HG02798 (cell line): ENCODE measurements at regions not wholly inside any gene's neighbourhood (a gene's known extent, or its start where the extent isn't known, plus 50 kb on each side); places are given as distances from the start of the nearest gene placed in this dataset.
"Not testable (repeated sequence)": the region's sequence is repeated elsewhere in the genome, so short reads cannot be mapped to it uniquely, and the experiment has no call there.

ENCODE experiments used
- ATAC-seq: cut with Tn5 transposase; IDR thresholded peaks from one replicate; pipeline ENCODE4 v1.9.1; 2021; ENCODE audit warnings: mild to moderate bottlenecking; ENCODE audit not compliant: unreplicated experiment, poor library complexity

DNA sequence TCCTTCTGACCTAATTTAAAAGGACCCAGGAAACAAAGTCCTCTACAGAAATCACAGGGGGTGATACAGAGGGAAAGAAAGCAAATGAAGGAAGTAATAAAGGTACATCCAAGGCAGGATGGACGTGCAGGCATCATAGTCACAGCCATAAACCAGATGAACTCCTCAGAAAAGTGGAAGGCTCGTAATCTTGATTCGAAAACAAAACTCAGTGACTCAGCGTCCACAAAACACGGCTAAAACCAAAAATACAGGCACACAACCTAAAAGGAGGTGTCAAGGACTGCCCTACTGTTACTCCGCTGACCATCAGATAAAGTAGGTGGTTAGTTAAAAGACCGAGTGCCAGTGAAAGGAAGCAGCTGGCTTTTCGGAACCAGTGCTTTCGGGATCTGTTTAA, 81.5 kb downstream of the TRIM69 start:
- ATAC-seq, result not testable (repeated sequence)

- ATAC-seq, result not testable (repeated sequence)
Measured at GRCh38 chr15:44819331-44819987, 83.1 kb downstream of the TRIM69 start.

DNA sequence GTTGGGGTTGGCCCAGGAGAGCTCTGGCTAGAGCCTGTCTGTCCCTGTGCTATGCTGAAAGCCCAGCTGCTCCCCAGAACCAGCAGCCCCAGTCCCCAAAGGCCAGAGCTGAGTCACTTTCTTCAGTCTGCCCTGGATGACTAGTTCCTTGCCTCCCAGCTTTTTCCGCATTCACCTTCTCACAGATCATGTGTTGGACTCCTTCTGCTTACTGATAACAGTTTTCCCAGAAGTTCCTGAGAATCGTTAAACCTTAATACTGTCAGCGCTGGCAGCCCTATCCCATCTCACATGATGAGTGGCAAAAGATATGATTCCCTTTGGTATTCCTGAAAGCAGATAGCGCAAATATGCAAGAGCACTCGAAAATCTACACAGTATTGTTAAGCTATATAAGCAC, 84.2 kb downstream of the TRIM69 start:
- not testable (repeated sequence) for ATAC-seq

DNA sequence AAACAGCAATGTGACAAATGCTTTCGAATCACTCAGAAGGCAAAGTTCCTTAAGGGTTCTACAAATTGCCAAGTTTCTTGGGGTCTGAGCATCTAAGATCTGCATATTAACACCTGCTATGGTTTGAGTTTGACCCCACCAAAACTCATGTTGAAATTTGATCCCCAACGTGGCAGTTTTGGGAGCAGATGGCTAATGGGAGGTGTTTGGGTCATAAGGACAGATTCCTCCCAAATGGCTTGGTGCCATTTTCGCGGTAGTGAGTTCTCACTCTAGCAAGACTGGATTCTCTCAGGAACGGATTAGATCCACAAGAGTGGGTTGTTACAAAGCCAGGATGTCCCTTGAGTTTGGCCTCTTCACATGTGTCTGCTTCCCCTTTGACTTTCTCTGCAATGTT, 84.6 kb downstream of the TRIM69 start:
- not testable (repeated sequence) for ATAC-seq

GRCh38 chr15:44824277-44825145, 88.2 kb downstream of the TRIM69 start:
- ATAC-seq, result not testable (repeated sequence)

DNA sequence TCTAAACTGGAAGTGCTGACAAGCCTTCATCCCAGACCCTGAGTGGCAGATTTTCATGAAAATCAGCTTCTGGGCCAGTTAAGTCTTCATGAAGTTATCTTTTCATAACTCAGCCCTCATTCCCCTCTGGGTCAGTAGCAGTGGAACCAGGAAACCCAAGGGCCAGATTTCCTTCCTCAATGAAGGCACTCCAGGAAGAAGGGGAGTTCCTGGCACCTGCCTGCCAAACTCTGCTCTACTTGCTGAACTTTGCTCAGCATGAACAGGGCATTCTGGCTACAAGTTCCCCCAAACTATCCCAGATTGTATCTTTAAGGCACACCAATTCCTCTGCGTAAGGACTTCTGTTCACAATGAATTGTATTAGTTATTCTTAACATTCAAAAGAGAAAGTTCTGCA, 90.3 kb downstream of the TRIM69 start:
- not testable (repeated sequence) for ATAC-seq

- not testable (repeated sequence) for ATAC-seq
Measured at GRCh38 chr15:44828229-44828914, 92.0 kb downstream of the TRIM69 start.

DNA sequence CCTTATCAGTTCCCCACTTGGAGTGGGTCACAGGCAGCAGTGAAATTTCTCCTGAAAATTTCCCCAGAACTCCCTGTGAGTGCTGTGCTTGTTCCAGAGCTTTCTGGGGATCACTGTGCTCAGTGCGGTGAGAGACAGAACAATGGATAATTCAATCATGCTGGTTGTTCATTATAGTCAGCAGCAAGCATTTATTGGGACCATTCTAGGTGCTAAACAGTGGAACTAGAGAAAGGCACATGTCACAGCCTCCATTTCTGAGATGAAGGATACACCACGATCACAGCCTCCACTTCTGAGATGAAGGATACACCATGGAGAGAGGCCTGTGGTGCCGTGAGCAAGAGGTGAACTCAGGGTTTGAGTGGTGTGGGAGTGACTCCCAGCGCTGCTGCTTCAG, 92.8 kb downstream of the TRIM69 start:
- ATAC-seq, result not testable (repeated sequence)

- not testable (repeated sequence) for ATAC-seq
Measured at GRCh38 chr15:44830692-44831408, 94.5 kb downstream of the TRIM69 start.

GRCh38 chr15:44831409-44831741, 95.0 kb downstream of the TRIM69 start:
- ATAC-seq, result not testable (repeated sequence)

DNA sequence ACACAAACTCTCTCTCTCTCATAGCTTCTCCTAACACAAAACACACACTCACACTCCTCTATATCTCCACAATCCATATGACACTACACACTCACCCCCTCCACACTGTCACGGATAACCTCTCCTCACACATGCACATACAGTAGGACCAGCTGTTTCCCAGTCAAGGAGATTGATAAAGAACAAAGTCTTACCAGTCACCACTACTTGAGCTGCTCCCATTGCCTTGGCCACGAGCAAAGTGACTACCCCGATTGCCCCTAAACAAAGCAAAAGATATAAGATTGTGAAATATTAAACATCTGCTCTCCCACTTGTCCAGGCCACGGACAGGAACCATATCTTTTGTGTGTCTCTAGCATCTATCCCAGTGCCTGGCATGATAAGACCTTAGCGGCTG, 95.8 kb downstream of the TRIM69 start:
- ATAC-seq, result not testable (repeated sequence)

- not testable (repeated sequence) for ATAC-seq
Measured at GRCh38 chr15:44833081-44833480, 96.8 kb downstream of the TRIM69 start.

GRCh38 chr15:44833761-44834160, 97.4 kb downstream of the TRIM69 start:
- ATAC-seq, result not testable (repeated sequence)

DNA sequence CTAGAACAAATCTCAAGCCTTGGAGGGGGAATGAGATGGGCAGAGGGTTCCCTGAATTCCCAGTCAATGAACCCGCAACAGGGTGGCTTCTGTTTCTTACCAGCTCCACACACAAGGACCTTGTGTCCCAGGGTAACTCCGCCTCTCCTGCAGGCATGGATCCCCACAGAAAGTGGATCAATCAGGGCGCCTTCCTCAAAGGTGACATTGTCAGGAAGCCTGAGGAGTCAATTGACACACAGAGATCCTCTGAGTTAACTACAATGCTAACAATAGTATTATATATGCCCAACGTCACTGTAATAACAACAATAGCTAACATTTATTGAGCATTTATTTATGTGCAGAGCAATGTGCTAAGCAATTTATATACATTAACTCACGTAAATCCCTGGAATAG, 98.8 kb downstream of the TRIM69 start:
- ATAC-seq, result not testable (repeated sequence)

- ATAC-seq, result no peak
Measured at GRCh38 chr15:44836094-44836493, 99.8 kb downstream of the TRIM69 start.

DNA sequence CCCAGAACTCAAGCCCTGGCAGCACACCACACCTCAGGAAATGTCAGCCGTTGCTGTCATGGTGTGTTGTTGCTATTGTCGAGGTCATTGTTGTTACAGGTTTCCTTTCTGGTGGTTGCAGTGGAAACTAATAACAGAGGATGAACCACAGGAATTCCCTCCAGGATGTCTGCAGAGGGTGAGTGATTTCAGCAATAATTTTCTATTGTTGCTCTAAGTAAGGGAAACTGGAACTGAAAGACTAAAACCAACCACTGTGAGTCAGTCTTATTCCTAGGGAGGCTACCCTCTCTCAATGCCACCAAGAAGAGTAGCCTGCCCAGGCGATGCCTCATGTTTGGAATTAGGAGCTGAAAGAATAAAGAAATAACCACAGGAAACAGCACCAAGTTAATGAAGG, 102.6 kb downstream of the TRIM69 start:
- ATAC-seq, result peak; percentile 46

DNA sequence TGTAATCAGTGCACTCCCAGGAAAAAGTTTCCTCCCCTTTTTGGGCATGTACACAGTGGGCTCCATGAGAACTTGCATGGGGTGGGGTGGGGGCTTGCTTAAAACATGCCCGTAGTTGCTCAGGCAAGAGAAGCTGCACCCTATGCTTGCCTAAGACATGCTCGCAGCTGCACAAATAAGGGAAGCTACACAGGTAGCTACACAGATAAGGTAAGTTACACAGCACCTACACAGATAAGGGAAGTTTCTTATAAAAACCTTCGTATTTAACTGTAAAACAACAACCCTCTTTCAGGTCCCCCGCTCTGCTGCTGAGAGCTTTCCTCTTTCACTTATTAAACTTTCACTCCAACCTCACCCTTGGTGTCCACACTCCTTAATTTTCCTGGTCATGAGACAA, 105.4 kb downstream of the TRIM69 start:
- ATAC-seq, result not testable (repeated sequence)

- not testable (repeated sequence) for ATAC-seq
Measured at GRCh38 chr15:44842883-44843282, 106.6 kb downstream of the TRIM69 start.

GRCh38 chr15:44844936-44845335, 108.6 kb downstream of the TRIM69 start:
- not testable (repeated sequence) for ATAC-seq

GRCh38 chr15:44846156-44846555, 109.8 kb downstream of the TRIM69 start:
- not testable (repeated sequence) for ATAC-seq
